NCI-H2227 (cell line): ENCODE measurements at regions not wholly inside any gene's neighbourhood (a gene's known extent, or its start where the extent isn't known, plus 50 kb on each side); places are given as distances from the start of the nearest gene placed in this dataset.
"Not testable (repeated sequence)": the region's sequence is repeated elsewhere in the genome, so short reads cannot be mapped to it uniquely, and the experiment has no call there.

Experiments used
- DNase-seq: peaks from one replicate; lab custom pipeline; 2025; ENCODE audit not compliant: unreplicated experiment; lab: John Stamatoyannopoulos, UW

- no peak for DNase-seq
Observed at GRCh38 chr2:163198972-163199371, 360.4 kb upstream of the KCNH7 start.

- no peak for DNase-seq
Observed at GRCh38 chr2:163198007-163198406, 359.4 kb upstream of the KCNH7 start.

GRCh38 chr2:163191372-163191771 is 352.8 kb upstream of the KCNH7 start:
- peak; percentile 53 for DNase-seq

- DNase-seq = no peak
Observed at GRCh38 chr2:163187995-163188655, 349.6 kb upstream of the KCNH7 start.

- DNase-seq = no peak
Observed at GRCh38 chr2:163187119-163187518, 348.6 kb upstream of the KCNH7 start.

GRCh38 chr2:163185160-163185559 is 346.6 kb upstream of the KCNH7 start:
- no peak for DNase-seq

GRCh38 chr2:163182764-163183354 is 344.3 kb upstream of the KCNH7 start:
- DNase-seq = peak; percentile 44

GRCh38 chr2:163177592-163177991 is 339.0 kb upstream of the KCNH7 start:
- DNase-seq = no peak

- no peak for DNase-seq
Observed at GRCh38 chr2:163175294-163175693, 336.7 kb upstream of the KCNH7 start.

GRCh38 chr2:163173591-163173990 is 335.0 kb upstream of the KCNH7 start:
- DNase-seq = no peak

GRCh38 chr2:163171786-163172530 is 333.4 kb upstream of the KCNH7 start:
- DNase-seq = no peak

GRCh38 chr2:163157891-163158496 is 319.4 kb upstream of the KCNH7 start:
- DNase-seq = no peak

GRCh38 chr2:163157411-163157810 is 318.8 kb upstream of the KCNH7 start:
- no peak for DNase-seq

- no peak for DNase-seq
Observed at GRCh38 chr2:163155925-163156324, 317.4 kb upstream of the KCNH7 start.

- peak; percentile 78 for DNase-seq
Observed at GRCh38 chr2:163155279-163155883, 316.8 kb upstream of the KCNH7 start.

- DNase-seq = no peak
Observed at GRCh38 chr2:163142618-163143017, 304.1 kb upstream of the KCNH7 start.

- DNase-seq = no peak
Observed at GRCh38 chr2:163138947-163139346, 300.4 kb upstream of the KCNH7 start.

GRCh38 chr2:163135256-163135655 is 296.7 kb upstream of the KCNH7 start:
- DNase-seq = no peak

GRCh38 chr2:163133602-163134001 is 295.0 kb upstream of the KCNH7 start:
- DNase-seq = no peak

- peak; percentile 60 for DNase-seq
Observed at GRCh38 chr2:163132850-163133249, 294.3 kb upstream of the KCNH7 start.

GRCh38 chr2:163132207-163132606 is 293.6 kb upstream of the KCNH7 start:
- DNase-seq = not testable (repeated sequence)
